GM21576 (cell line): ENCODE measurements at regions not wholly inside any gene's neighbourhood (a gene's known extent, or its start where the extent isn't known, plus 50 kb on each side); places are given as distances from the start of the nearest gene placed in this dataset.

ENCODE experiments used
- ATAC-seq: cut with Tn5 transposase; IDR thresholded peaks from one replicate; pipeline ENCODE4 v1.9.1; 2021; ENCODE audit warnings: mild to moderate bottlenecking, moderate library complexity; ENCODE audit not compliant: unreplicated experiment

GRCh38 chr4:188811121-188811520 lies 671.9 kb downstream of the TRIML1 start:
- no peak for ATAC-seq

GRCh38 chr4:188812644-188813043 lies 673.4 kb downstream of the TRIML1 start:
- no peak for ATAC-seq

- no peak for ATAC-seq
Measured at GRCh38 chr4:188818300-188818699, 679.1 kb downstream of the TRIML1 start.

DNA sequence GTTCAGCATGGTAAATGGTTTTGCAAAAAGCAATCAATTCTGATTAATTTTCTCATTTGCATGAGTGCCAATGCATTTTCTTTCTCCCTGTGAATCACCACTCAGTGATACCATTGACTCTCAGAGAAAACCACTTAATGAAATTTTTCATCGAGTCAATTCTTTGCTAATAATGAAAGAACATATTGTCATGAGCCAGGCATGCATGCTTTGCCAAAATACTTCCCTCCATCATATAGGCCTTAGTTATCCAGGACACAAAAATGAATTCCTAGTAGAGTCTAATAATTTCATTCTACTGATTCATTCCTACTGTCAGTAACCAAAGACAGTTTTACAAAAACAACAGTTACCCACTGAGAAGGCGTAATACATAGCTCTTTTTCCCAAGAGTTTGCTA lies 680.0 kb downstream of the TRIML1 start:
- no peak for ATAC-seq

GRCh38 chr4:188821500-188821899 lies 682.3 kb downstream of the TRIML1 start:
- no peak for ATAC-seq

DNA sequence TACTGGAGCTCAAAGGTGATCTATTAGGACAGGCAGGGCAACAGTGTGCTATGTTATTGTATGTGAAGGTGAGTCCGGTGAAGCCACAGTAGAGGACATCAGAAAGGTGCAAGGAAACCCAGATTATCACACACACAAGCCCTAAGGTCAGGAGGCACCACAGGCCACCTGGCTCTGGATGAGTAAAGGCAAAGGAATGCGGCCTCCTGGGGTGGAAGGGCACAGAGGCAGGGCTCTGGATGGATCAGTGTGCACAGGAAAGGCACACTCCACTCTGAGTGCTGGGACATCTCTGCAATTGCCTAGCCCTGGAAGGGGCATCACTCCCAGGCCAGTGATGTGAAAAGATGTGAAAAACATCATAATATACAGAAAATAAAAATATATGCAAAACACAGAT lies 683.5 kb downstream of the TRIML1 start:
- ATAC-seq: no peak

DNA sequence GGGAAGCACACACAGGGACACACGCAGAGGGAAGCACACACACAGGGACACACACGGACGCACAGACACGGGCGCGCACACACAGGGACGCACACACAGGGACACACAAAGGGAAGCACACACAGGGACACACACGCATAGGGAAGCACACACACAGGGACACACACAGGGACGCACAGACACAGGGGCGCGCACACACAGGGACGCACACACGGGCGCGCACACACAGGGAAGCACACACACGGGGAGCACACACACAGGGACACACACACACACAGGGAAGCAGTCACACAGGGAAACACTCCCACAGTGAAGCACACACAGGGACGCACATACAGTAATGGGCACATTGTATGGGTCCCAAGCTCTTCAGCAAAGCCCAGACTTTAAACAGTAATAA lies 685.3 kb downstream of the TRIML1 start:
- no peak for ATAC-seq

DNA sequence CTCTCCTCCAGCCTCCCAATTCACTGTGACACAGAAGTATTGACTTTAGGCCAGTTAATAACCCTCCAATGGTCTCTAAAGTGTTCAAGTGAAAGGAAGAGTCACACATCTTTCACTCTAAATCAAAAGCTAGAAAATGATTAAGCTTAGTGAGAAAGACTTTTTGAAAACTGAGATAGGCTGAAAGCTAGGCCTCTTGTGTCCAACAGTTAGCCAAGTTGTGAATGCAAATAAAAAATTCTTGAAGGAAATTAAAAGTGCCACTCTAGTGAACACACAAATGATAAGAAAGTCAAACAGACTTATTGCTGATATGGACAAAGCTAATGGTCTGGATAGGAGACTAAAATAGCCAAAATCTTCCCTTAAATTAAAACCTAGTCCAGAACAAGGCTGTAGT lies 687.2 kb downstream of the TRIML1 start:
- no peak for ATAC-seq

GRCh38 chr4:188839704-188840103 lies 700.5 kb downstream of the TRIML1 start:
- no peak for ATAC-seq

DNA sequence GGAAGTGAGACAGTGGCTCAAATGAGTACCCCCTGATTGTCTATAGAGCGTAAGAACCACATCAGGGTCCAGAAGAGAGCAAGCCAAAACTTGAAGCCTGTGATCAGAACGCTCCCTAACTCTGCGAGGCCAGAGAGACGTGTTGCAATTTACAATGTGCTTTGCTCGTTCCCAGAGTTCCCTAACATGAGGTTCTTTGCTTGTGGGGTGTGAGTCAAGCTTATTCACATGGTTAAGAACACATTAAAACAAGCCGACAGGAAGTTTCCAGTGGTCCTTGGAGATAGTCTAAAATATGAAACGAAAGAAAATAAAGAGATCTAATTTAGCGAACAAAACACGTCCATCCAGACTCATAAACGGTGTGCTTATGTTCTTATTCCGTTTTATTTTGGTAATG lies 702.3 kb downstream of the TRIML1 start:
- ATAC-seq: no peak

GRCh38 chr4:188854436-188854835 lies 715.2 kb downstream of the TRIML1 start:
- ATAC-seq: no peak

GRCh38 chr4:188858696-188859095 lies 719.5 kb downstream of the TRIML1 start:
- no peak for ATAC-seq

GRCh38 chr4:188864741-188865140 lies 725.5 kb downstream of the TRIML1 start:
- ATAC-seq: no peak

- ATAC-seq: no peak
Measured at GRCh38 chr4:188867796-188868195, 728.6 kb downstream of the TRIML1 start.

DNA sequence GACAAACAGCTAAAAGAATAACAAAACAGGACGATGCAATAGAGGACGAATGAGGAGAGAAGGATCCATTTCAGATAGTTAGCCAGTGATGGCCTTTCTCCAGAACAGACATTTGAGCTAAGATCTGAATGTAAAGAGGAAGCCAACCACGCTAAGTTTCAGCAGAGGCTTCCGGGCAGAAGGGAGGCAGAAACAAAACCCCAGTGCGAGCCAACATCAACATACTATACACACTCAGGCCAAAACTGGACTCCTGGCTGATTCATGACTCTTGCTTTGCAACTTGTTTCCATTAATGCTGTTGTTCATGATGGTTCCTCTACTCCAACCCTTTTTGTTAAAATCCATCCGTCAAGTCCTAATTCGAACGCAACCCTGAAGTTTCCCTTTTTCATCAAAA lies 730.3 kb downstream of the TRIML1 start:
- no peak for ATAC-seq

GRCh38 chr4:188872809-188873208 lies 733.6 kb downstream of the TRIML1 start:
- no peak for ATAC-seq

DNA sequence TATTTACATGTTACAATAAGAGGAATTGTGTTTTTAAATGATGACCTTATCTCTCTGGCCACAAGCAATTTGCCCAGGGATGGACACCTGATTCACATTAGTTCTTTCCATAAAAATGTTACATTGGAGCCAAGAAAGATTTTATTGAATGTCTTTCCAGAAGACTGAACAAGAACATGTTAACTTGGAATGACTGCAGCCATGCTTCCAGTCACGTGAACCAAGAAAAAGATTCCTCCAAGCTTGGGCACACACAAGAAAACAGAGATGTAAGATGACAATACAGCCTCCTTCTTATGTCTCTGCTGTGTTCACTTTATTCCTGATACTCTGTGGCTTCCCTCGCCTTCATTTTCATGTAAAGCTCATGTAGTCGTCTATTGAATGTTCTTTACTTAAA lies 737.6 kb downstream of the TRIML1 start:
- ATAC-seq: no peak

- ATAC-seq: no peak
Measured at GRCh38 chr4:188879598-188879997, 740.4 kb downstream of the TRIML1 start.

DNA sequence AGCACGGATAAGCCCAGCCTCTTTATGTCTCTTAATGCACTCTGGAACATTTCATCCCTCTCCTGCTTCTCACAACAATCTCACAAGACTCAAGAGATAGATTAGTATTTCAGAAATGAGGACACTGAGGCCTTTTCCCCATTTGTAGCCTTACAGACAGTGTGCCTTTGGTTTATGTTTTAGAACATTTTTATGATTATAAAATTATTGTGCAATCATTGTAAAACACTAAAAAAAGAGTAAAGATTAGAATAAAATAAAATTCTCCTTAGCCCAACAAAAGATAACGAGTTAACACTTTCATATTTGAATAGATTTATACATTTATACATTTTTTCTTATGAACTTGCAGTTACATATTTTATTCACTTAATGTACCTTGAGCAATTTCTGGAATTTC lies 748.7 kb downstream of the TRIML1 start:
- ATAC-seq: no peak

GRCh38 chr4:188892837-188893236 lies 753.6 kb downstream of the TRIML1 start:
- no peak for ATAC-seq

DNA sequence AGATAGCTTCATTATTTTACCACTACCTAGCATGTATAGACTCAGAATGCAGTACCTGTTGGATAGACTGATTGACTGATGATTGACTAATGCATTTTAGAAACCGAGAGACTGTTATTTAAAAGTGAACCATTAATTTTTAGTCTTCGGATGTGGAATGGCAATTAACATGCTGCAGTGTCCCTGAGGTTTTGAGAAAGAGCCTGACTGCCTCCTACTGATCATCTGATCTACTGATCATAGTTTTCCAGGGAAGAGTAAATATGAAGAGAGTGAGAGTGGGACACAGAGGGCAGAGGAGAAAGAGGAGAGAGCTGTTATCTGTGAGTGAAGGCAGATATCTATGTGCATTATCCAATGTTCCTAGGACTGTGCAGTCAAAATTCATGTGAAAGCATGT lies 764.7 kb downstream of the TRIML1 start:
- ATAC-seq: no peak

- ATAC-seq: no peak
Measured at GRCh38 chr4:188904617-188905016, 765.4 kb downstream of the TRIML1 start.

DNA sequence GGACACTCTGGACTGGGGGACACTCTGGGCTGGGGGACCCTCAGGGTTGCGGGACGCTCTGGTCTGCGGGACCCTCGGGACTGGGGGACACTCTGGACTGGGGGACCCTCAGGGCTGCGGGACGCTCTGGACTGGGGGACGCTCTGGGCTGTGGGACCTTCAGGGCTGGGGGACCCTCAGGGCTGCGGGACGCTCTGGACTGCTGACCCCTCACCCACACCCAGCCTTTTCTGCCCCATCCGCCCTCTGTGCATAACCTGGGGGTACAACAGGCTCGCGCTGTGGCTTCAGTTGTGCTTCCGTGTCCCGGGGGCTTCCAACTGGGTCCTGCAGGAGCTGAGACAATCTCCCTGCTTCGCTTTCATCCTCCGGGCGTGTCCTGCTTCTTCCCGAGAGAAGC lies 766.0 kb downstream of the TRIML1 start:
- ATAC-seq: no peak

GRCh38 chr4:188911199-188911598 lies 772.0 kb downstream of the TRIML1 start:
- no peak for ATAC-seq
